ENCODE measurements at regions not wholly inside any gene's neighbourhood (a gene's known extent, or its start where the extent isn't known, plus 50 kb on each side); places are given as distances from the start of the nearest gene placed in this dataset.

GRCh38 chr15:95192923-95193322, 961.6 kb downstream of the MCTP2 start:
- TF ChIP-seq, protein P1, sequence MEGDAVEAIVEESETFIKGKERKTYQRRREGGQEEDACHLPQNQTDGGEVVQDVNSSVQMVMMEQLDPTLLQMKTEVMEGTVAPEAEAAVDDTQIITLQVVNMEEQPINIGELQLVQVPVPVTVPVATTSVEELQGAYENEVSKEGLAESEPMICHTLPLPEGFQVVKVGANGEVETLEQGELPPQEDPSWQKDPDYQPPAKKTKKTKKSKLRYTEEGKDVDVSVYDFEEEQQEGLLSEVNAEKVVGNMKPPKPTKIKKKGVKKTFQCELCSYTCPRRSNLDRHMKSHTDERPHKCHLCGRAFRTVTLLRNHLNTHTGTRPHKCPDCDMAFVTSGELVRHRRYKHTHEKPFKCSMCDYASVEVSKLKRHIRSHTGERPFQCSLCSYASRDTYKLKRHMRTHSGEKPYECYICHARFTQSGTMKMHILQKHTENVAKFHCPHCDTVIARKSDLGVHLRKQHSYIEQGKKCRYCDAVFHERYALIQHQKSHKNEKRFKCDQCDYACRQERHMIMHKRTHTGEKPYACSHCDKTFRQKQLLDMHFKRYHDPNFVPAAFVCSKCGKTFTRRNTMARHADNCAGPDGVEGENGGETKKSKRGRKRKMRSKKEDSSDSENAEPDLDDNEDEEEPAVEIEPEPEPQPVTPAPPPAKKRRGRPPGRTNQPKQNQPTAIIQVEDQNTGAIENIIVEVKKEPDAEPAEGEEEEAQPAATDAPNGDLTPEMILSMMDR (optimal IDR thresholded peaks at IDR 0.05 in 1 of 3, IDR thresholded peaks at IDR 0.05 in 1 of 3, conservative IDR thresholded peaks at IDR 0.05 in 1 of 3; ENCODE audit: extremely low read depth in 1 of 3, insufficient read depth in 2 of 3, low read length in 3 of 3), result no peak
- TF ChIP-seq EZH2 (IDR thresholded peaks at IDR 0.05; ENCODE audit: low read length), result no peak

Measured in keratinocyte (primary cell).